NCI-H2171 treated with DMSO at 0.1 percent for 48 hours (cell line): ENCODE measurements at regions not wholly inside any gene's neighbourhood (a gene's known extent, or its start where the extent isn't known, plus 50 kb on each side); places are given as distances from the start of the nearest gene placed in this dataset.

Experiments used
- DNase-seq: peaks from one replicate; lab custom pipeline; 2025; lab: John Stamatoyannopoulos, UW

DNA sequence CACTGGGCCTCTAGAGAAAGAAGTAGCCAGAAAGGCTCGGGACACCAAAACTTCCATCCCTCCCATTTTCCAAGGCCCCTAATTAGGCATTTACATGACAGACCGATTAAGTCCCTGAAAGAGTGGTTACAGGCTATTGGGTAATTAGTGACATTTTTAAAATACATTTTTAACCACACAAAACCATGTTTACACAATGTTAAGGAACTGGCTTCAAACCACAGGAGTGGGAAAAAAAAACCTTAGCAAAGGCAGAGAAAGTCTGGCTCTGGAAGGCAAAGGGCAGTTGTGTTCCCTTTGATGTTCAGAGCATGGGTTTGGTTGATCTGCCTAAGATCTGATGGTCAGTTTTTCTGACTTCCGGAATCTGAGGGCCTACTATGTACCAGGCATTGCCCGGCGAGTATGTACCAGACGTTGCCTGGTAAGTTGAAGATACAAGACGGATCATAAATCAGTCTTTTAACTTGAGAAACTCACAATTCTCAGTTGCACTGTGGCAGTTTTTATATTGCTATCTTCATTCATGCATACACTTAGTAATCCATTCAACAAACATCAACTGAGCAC lies 576.5 kb downstream of the MED13L start:
- no peak for DNase-seq

DNA sequence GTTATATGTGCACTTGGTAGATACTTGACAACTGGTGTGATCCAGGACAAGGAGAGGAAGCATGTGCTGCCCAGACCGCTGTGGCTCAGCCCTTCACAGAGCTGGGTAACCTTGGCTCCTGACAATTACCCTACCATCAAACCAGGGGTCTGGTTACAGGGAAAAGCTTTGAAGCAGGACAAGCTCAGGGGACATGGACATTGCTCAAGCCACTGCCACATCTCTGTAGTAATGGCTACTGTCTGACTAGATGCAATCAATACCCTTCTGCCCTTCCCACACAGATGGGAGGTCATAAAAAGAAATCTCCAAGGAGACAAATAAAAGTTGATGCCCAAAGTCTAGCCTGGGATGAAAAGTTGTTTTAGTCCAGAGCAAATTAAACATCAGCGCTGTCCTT lies 577.4 kb downstream of the MED13L start:
- DNase-seq: no peak

- no peak for DNase-seq
These were observed 579.2 kb downstream of the MED13L start for GRCh38 chr12:115698257-115698656.

GRCh38 chr12:115697340-115697739 lies 580.2 kb downstream of the MED13L start:
- no peak for DNase-seq

DNA sequence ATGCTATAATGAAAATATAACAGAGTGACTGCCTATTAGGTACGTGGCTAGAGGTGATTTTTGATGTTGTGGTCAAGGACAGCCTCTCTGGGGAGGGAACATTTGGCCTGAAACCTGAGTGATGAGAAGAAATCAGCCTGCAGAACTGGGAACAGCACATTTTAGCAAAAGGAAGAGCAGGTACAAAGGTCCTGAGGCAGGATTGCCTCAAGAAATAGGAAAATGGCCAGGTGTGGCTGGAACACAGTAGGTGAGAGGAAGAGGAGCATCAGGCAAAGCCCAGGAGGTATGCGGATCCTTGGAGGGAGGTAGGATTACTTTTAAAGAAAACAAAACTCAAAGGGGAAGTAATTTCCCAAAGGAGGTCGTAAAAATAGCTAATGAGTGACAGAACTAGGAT lies 582.9 kb downstream of the MED13L start:
- DNase-seq: no peak

- no peak for DNase-seq
These were observed 583.5 kb downstream of the MED13L start for GRCh38 chr12:115693970-115694369.

GRCh38 chr12:115691123-115691522 lies 586.4 kb downstream of the MED13L start:
- no peak for DNase-seq

DNA sequence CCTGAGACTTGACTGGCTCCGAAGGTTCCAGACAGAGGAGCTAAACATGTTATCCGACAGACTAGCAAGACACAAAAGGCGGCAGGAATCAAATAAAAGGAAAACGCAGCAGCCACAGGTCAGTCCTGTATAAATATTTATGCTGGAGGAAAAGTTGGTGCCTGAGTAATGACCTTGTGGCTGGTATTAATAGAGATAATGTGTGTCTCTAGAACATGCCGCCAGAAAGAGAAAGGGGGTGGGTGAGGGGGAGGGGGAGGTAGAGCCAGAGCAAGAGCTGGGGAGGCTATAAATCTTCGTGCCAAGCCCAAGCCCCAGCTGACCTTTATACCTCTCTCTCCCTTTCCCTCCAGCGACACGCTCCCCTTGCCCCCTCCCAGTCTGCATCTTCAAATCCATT lies 590.4 kb downstream of the MED13L start:
- DNase-seq: no peak

DNA sequence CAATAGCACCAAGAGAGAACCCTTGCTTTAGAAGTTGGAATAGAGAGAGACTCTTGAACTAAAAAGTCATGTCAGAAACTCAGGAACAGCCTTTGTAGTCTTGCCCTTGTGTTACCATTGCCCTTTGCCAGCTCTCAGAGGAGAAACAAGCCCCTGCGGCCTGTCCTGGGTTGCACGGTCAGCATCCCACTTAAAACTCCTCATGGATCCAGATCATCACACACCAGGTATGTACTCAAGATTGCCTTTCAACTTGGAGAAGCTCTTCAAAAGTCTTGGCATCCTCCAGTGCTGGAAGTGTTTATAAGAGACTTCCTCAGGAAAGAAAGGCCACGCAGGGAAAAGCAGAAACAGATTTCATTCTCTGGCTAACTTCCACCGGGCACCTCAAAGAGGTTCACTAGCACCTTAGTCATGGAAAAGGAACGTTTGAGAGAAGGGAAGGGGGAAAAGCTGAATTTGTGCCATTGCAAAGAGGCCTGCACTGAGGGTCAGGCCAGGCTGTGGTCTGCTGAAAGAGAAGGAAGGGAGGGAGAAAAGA lies 594.2 kb downstream of the MED13L start:
- no peak for DNase-seq

GRCh38 chr12:115680967-115681366 lies 596.5 kb downstream of the MED13L start:
- no peak for DNase-seq

GRCh38 chr12:115672506-115673080 lies 604.9 kb downstream of the MED13L start:
- DNase-seq: no peak

- DNase-seq: no peak
These were observed 605.4 kb downstream of the MED13L start for GRCh38 chr12:115672086-115672485.

GRCh38 chr12:115670869-115671268 lies 606.6 kb downstream of the MED13L start:
- DNase-seq: no peak

DNA sequence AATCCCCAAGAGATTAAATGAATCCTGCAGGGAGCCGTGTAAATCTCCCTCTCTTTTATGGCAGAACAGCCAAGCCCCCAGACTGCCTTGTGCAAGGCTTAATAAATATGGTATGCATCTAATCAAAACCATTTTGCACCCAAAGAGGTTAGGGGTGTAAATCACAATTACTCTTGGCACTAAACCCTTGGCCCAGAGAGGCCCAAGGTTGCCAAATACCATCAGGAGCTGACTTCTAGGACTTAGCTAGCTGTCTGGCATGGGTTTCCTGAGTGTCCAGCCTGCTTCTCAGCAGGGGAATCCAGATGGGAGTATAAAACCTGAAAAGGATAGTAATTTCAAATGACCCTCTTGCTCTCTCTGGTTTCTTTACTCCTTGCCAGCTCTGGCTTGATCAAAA lies 610.4 kb downstream of the MED13L start:
- DNase-seq: no peak

GRCh38 chr12:115666168-115666567 lies 611.3 kb downstream of the MED13L start:
- no peak for DNase-seq

- no peak for DNase-seq
These were observed 616.4 kb downstream of the MED13L start for GRCh38 chr12:115661112-115661511.

- no peak for DNase-seq
These were observed 617.2 kb downstream of the MED13L start for GRCh38 chr12:115660211-115660805.

DNA sequence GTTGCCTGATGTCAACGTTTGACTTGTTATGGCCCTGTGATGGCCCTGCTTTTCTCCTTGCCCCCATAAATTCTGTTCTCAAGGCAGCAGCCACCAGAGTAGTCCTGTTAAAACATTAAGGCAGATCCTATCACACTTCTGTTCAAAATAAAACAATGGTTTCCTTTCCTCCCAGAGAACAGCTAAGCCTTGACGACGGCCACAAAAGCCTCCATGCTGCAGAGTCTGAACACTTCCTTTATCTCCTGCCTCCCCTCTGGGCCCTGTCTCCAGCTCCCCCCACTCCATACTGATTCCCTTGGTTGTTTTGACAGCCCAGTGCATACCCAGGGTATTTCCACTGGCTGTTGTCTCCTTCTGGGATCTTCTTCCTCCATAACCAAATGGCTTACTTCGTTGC lies 618.1 kb downstream of the MED13L start:
- DNase-seq: no peak

DNA sequence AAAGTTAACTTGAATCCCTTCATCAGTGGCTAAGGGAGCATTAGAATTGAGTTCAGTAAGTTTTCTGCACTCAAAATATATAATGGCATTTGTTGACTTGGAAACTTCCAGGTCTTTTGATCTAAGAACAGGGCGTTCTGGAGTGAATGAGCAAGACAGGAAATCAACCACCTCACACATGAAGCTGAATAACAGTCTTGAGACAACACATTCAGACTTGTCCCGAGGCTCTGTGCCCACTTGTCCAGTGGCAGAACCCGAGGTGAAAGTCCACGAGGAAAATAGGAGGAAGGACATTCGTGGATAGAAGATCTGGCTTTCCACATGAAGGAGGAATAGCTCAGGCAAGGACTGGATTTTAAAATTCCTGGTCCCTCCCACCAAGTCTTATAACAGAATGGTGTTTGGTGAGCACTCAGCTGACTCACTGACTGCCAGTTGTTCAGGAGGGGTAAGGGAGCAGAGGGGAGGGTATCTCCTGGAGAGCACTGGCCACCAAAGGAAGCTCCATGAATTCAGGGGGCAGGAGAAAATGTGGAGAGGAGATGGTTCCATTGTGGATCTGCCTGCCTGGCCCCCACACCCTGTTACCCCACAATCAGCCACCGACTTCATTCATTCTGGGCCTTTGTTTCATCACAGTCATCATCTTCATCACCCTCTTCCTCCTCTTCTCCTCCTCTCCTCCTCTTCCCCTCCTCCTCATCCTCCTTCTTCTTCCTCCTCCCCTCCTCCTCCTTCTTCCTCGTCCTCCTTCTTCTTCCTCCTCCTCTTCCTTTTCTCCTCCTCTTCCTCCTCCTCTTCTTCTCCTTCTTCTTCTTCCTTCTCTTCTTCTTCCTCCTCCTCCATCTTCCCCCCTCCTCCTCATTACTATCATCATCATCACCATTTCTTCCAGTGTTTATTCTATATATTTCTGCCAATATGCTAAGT lies 620.1 kb downstream of the MED13L start:
- no peak for DNase-seq

GRCh38 chr12:115650026-115650425 lies 627.5 kb downstream of the MED13L start:
- DNase-seq: no peak

DNA sequence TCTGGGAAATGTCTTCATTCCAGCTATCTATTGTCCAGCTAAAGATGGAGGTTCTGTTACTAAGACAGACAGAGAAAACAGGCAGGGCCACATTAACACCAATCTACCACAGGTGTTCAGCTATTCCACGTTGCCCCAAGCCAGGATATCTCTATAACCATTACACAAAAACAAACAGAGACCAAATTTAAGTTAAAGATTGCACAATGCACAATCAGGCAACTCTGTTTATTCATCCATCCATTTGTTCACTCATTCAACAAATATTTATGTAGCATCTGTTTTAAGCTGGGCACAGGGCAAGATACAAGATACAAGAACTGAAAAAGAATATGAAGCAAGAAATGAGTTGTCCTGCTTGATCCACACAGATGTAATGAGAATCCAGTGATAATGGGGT lies 629.0 kb downstream of the MED13L start:
- DNase-seq: no peak

- DNase-seq: no peak
These were observed 631.3 kb downstream of the MED13L start for GRCh38 chr12:115646210-115646609.

DNA sequence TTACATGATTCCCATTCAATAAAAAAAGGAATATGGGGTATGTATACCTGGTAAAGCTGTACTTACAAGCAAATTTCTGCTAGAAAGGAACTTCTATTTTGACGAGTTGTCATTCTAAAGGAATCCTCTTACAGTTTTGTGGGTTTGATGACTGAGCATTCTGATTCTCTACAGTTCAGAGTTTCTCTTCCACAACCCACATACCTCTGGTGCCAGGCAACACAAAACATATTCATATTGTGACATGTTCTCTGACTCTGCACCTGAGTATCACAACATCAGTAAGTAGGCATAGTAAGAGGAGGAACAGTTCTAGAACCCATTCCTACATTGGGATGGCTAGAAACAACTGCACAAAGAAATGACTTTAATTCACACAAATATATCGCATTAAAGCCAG lies 636.6 kb downstream of the MED13L start:
- no peak for DNase-seq
